Heart left ventricle (tissue), 13 donors: ENCODE measurements at regions not wholly inside any gene's neighbourhood (a gene's known extent, or its start where the extent isn't known, plus 50 kb on each side); places are given as distances from the start of the nearest gene placed in this dataset.

ENCODE experiments used
- POLR2A ChIP-seq, 2 donors: fragments of 450-650 bp; IDR thresholded peaks; one replicate each; pipeline ENCODE4 v1.6.1; 2017; ENCODE audit warnings: antibody characterized with exemption in 2 of 2, mild to moderate bottlenecking in 2 of 2, moderate library complexity in 2 of 2
- TF ChIP-seq, protein P1 (sequence below), 12 donors: fragments of 200-600 bp; sonication (generic) in 4 of 12; IDR thresholded peaks; one replicate each; pipeline versions ENCODE4 v1.5.0 to v1.8.0; 2018 to 2022; ENCODE audit warnings: antibody characterized with exemption in 12 of 12, mild to moderate bottlenecking in 5 of 12
- donor health status: ischemic (EF 13 %, LVEDD 7.1; RV severe dilation, severe dysfunction).
- donor health status: DM: no; HTN: yes; CAD: no.
- donor health status: DM: no; HTN: no; CAD: no.
- donor health status: ischemic (EF 25% LVEDD 6.9; RV normal size, moderate dysfunction).
- donor health status: ischemic (EF 25% LVEDD 5.7; RV mildly dilated, moderate dysfunction).
- donor health status: ischemic (EF 35%, LVEDD 5.7; RV mildly dilated, moderate dysfunction).
- donor health status: nonischemic (EF 11% LVEDD 7.7; RV severe dilation, severe dysfunction).
- donor health status: DM: yes; HTN: yes; CAD: no.
- donor health status: PGD.
- donor health status: ischemic (EF 29% LVEDD 5.4; RV normal size, mild dysfunction).
- donor health status: nonischemic (EF 23%, LVEDD 6.1; RV moderate dilation, normal function).

DNA sequence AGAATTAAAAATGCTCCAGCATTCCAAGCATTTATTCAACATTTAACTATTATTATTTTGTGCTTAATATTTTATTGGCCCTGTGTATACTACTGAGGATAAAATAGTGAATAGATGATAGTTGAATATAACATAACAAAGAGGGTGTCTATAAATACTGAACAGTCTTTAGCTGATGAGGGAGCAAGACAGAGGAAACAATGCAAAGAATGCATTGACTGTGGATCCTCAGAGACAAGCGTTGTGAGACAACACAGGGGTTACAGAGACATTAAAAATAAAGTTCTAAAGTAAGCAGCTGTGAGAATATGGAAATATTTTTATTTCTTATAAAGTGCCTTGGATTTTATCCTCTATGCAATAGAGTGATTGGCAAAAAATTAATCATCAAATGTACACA lies 1133.1 kb downstream of the PLA2G4A start:
- TF ChIP-seq, protein P1, sequence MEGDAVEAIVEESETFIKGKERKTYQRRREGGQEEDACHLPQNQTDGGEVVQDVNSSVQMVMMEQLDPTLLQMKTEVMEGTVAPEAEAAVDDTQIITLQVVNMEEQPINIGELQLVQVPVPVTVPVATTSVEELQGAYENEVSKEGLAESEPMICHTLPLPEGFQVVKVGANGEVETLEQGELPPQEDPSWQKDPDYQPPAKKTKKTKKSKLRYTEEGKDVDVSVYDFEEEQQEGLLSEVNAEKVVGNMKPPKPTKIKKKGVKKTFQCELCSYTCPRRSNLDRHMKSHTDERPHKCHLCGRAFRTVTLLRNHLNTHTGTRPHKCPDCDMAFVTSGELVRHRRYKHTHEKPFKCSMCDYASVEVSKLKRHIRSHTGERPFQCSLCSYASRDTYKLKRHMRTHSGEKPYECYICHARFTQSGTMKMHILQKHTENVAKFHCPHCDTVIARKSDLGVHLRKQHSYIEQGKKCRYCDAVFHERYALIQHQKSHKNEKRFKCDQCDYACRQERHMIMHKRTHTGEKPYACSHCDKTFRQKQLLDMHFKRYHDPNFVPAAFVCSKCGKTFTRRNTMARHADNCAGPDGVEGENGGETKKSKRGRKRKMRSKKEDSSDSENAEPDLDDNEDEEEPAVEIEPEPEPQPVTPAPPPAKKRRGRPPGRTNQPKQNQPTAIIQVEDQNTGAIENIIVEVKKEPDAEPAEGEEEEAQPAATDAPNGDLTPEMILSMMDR (IDR thresholded peaks at IDR 0.05): no peak
- no peak for TF ChIP-seq POLR2A (IDR thresholded peaks at IDR 0.05)
